ENCODE measurements at regions not wholly inside any gene's neighbourhood (a gene's known extent, or its start where the extent isn't known, plus 50 kb on each side); places are given as distances from the start of the nearest gene placed in this dataset.

DNA sequence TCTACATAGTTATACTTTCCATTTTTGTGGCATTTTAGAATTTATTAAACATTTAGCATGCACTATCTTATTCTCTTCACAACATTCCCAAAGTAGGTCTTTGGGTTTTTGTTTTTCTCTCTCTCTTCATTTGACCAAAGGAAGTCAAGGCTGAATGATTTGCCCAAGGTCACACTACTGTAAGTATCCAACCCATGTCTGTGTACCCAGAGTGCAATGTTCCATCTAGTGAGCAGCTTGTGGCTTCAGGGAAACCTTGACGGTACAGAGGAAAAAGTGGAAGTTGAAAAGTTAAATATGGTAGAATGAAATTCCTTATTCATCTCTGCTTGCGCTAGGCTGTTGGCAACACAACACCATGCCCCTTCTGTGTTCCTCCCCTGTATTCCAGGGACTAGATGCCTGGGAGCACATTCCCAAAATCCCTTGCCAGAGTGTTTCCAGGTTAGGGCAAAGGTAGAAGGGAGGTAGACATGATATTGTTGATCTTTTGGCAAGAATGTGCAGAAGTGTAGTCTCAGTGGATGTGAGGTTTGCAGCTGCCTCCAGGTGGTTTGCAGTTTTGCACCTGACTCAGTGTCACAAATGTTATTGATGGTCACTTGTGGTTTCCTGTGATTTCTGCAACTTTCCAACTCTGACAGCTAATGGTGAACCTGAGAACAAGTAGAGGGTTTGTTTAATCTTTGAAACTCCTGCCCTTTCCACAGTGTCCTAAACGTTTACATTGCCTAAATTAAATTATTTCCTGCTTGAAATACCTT is 196.7 kb downstream of the RMST start:
- ChIA-PET CTCF (no interaction called here), POLR2A (no interaction called here)
- Histone ChIP-seq H3K36me3 (replicated peaks in 1 of 2; ENCODE audit: control extremely low read depth in 1 of 2, control insufficient read depth in 1 of 2, extremely low read depth in 1 of 2, insufficient read depth in 2 of 2, low read length in 1 of 2) (no peaks in the 10 kb centered on the region), H3K9me3 (ENCODE audit: control extremely low read depth in 1 of 3, control insufficient read depth in 2 of 3, insufficient read depth in 1 of 3, low read length in 2 of 3) (peaks cover 0 to 6% (median 0%) of the 10 kb centered on the region in 3 donors), H3K4me1 (ENCODE audit: control insufficient read depth in 2 of 2, insufficient read depth in 2 of 2, low read length in 2 of 2) (no peaks in the 10 kb centered on the region), H3K27me3 (replicated peaks in 1 of 4; ENCODE audit: control extremely low read depth in 1 of 4, control insufficient read depth in 3 of 4, insufficient read depth in 4 of 4, low read length in 3 of 4) (no peaks in the 10 kb centered on the region), H3K27ac (ENCODE audit: low read length in 2 of 2) (no peak overlapping the region), H3K4me2 (replicated peaks; ENCODE audit: low read depth, low read length, poor library complexity, severe bottlenecking) (no peak overlapping the region), H3K4me3 (ENCODE audit: control extremely low read depth in 1 of 5, extremely low read depth in 1 of 5, insufficient read depth in 1 of 5, low read depth in 2 of 5, low read length in 4 of 5) (no peak overlapping the region), H4K20me1 (ENCODE audit: control insufficient read depth, insufficient read depth, low read length, poor library complexity, severe bottlenecking) (no peaks in the 10 kb centered on the region), H3K9ac (ENCODE audit: low read length) (no peak overlapping the region), H2AFZ (ENCODE audit: insufficient read depth, low read depth, low read length, poor library complexity, severe bottlenecking) (no peak overlapping the region), H3K79me2 (ENCODE audit: control insufficient read depth, insufficient read depth, low read length) (no peaks in the 10 kb centered on the region)
- no peaks in the 10 kb centered on the region for H3K27me3 Mint-ChIP-seq
- H3K9me3 Mint-ChIP-seq (ENCODE audit: insufficient read depth) = no peaks in the 10 kb centered on the region
- no peak overlapping the region for H3K27ac Mint-ChIP-seq
- ATAC-seq (ENCODE audit: low read depth) (no peak), DNase-seq (no peak)
- WGBS (ENCODE audit: insufficient coverage) = no CpG with 5 or more reads among the region's 3 CpGs
- no peak for TF ChIP-seq EZH2 (IDR thresholded peaks at IDR 0.05; ENCODE audit: borderline replicate concordance, insufficient read depth, low read depth, low read length, poor library complexity, severe bottlenecking)
- TF ChIP-seq, protein P1, sequence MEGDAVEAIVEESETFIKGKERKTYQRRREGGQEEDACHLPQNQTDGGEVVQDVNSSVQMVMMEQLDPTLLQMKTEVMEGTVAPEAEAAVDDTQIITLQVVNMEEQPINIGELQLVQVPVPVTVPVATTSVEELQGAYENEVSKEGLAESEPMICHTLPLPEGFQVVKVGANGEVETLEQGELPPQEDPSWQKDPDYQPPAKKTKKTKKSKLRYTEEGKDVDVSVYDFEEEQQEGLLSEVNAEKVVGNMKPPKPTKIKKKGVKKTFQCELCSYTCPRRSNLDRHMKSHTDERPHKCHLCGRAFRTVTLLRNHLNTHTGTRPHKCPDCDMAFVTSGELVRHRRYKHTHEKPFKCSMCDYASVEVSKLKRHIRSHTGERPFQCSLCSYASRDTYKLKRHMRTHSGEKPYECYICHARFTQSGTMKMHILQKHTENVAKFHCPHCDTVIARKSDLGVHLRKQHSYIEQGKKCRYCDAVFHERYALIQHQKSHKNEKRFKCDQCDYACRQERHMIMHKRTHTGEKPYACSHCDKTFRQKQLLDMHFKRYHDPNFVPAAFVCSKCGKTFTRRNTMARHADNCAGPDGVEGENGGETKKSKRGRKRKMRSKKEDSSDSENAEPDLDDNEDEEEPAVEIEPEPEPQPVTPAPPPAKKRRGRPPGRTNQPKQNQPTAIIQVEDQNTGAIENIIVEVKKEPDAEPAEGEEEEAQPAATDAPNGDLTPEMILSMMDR (IDR thresholded peaks at IDR 0.05) = no peak
- no peak overlapping the region for H3K4me3 Mint-ChIP-seq
- intact Hi-C loops (cut with micrococcal nuclease) = no loop called here
- no peaks in the 10 kb centered on the region for H3K4me1 Mint-ChIP-seq

DNA sequence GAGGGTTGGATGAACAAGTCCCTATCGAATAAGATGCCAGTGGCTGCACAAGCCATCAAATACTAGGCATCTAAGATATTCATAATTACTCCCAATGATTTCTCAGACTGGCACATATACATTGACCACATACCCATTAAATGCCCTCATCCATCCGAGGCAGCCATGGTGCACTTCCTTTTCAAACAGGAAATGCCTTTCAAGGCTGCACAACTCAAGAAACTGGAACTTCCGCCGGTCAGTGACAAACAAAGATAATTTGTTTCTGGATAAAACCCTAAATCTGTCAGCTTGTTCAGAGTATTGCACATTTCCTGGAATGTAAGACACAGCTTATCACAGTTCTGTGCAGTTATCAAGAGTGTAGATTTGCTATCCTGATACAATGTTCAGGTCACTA is 203.7 kb downstream of the RMST start:
- Mint-ChIP-seq H3K27ac (no peak overlapping the region), H3K4me3 (no peak overlapping the region), H3K27me3 (no peaks in the 10 kb centered on the region), H3K4me1 (no peaks in the 10 kb centered on the region), H3K9me3 (ENCODE audit: insufficient read depth) (peaks cover 2% of the 10 kb centered on the region)
- no peak overlapping the region for H3K4me2 ChIP-seq (replicated peaks; ENCODE audit: low read depth, low read length, poor library complexity, severe bottlenecking)
- H3K79me2 ChIP-seq (ENCODE audit: control insufficient read depth, insufficient read depth, low read length) = no peaks in the 10 kb centered on the region
- peaks cover 0 to 13% (median 0%) of the 10 kb centered on the region in 3 donors for H3K9me3 ChIP-seq (ENCODE audit: control extremely low read depth in 1 of 3, control insufficient read depth in 2 of 3, insufficient read depth in 1 of 3, low read length in 2 of 3)
- no peaks in the 10 kb centered on the region for H4K20me1 ChIP-seq (ENCODE audit: control insufficient read depth, insufficient read depth, low read length, poor library complexity, severe bottlenecking)
- no peak overlapping the region for H3K27ac ChIP-seq (ENCODE audit: low read length in 2 of 2)
- 20% methylated on average over 4 of the region's 4 CpGs for WGBS (ENCODE audit: insufficient coverage)
- ATAC-seq (ENCODE audit: low read depth) (no peak), DNase-seq (no peak)
- POLR2A ChIA-PET = no interaction called here
- no peak overlapping the region for H2AFZ ChIP-seq (ENCODE audit: insufficient read depth, low read depth, low read length, poor library complexity, severe bottlenecking)
- H3K9ac ChIP-seq (ENCODE audit: low read length) = no peak overlapping the region
- no peak overlapping the region for H3K4me3 ChIP-seq (ENCODE audit: control extremely low read depth in 1 of 5, extremely low read depth in 1 of 5, insufficient read depth in 1 of 5, low read depth in 2 of 5, low read length in 4 of 5)
- CTCF ChIA-PET = no interaction called here
- TF ChIP-seq EZH2 (IDR thresholded peaks at IDR 0.05; ENCODE audit: borderline replicate concordance, insufficient read depth, low read depth, low read length, poor library complexity, severe bottlenecking) = no peak
- TF ChIP-seq, protein P1 (IDR thresholded peaks at IDR 0.05) = no peak
- H3K4me1 ChIP-seq (ENCODE audit: control insufficient read depth in 2 of 2, insufficient read depth in 2 of 2, low read length in 2 of 2) = no peaks in the 10 kb centered on the region
- intact Hi-C loops (cut with micrococcal nuclease) = no loop called here
- H3K36me3 ChIP-seq (replicated peaks in 1 of 2; ENCODE audit: control extremely low read depth in 1 of 2, control insufficient read depth in 1 of 2, extremely low read depth in 1 of 2, insufficient read depth in 2 of 2, low read length in 1 of 2) = no peaks in the 10 kb centered on the region
- no peaks in the 10 kb centered on the region for H3K27me3 ChIP-seq (replicated peaks in 1 of 4; ENCODE audit: control extremely low read depth in 1 of 4, control insufficient read depth in 3 of 4, insufficient read depth in 4 of 4, low read length in 3 of 4)
